ENCODE measurements at regions not wholly inside any gene's neighbourhood (a gene's known extent, or its start where the extent isn't known, plus 50 kb on each side); places are given as distances from the start of the nearest gene placed in this dataset.

DNA sequence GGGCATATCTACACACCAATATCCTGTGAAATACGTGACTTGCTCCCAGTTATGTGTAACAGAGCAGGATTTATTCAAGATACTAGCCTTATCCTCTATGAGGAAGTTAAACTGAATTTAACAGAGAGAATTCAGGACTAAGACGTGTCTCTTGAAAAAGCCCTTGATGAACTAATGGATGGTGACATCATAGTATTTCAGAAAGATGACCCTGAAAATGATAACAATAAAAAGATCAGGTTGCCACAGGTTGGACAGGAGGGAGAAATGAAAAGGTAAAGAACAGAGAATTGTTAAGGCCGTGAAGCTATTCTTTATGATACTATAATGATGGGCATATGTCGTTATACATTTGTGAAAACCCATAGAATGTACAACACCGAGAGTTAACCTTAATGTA, 56.2 kb upstream of the EFNA5 start:
- H3K4me3 Mint-ChIP-seq = no peak overlapping the region
- POLR2A ChIA-PET = no interaction called here
- no peak for ATAC-seq
- peaks cover 6% of the 10 kb centered on the region for H3K36me3 Mint-ChIP-seq
- H3K27ac Mint-ChIP-seq = no peak overlapping the region
- CTCF ChIA-PET = no interaction called here
- no peaks in the 10 kb centered on the region for H3K4me1 Mint-ChIP-seq
- peaks cover 17% of the 10 kb centered on the region for H3K9me3 Mint-ChIP-seq
- TF ChIP-seq ELF4 (CRISPR knock-in tag; IDR thresholded peaks at IDR 0.05; ENCODE audit: low read depth) (no peak), IRF2 (CRISPR knock-in tag; IDR thresholded peaks at IDR 0.05; ENCODE audit: borderline replicate concordance, low read depth) (no peak), SP1 (CRISPR knock-in tag; conservative IDR thresholded peaks at IDR 0.05) (no peak), ZNF219 (CRISPR knock-in tag; IDR thresholded peaks at IDR 0.05; ENCODE audit: borderline replicate concordance) (no peak), MXD4 (CRISPR knock-in tag; IDR thresholded peaks at IDR 0.05; ENCODE audit: borderline replicate concordance) (no peak), TEAD1 (CRISPR knock-in tag; IDR thresholded peaks at IDR 0.05) (no peak), SMAD4 (CRISPR knock-in tag; IDR thresholded peaks at IDR 0.05) (no peak), NR3C1 (CRISPR knock-in tag; conservative IDR thresholded peaks at IDR 0.05; ENCODE audit: low read depth) (no peak), FOXJ3 (CRISPR knock-in tag; IDR thresholded peaks at IDR 0.05; ENCODE audit: borderline replicate concordance) (no peak), ATF1 (CRISPR knock-in tag; IDR thresholded peaks at IDR 0.05) (no peak)
- TF ChIP-seq, protein P1, sequence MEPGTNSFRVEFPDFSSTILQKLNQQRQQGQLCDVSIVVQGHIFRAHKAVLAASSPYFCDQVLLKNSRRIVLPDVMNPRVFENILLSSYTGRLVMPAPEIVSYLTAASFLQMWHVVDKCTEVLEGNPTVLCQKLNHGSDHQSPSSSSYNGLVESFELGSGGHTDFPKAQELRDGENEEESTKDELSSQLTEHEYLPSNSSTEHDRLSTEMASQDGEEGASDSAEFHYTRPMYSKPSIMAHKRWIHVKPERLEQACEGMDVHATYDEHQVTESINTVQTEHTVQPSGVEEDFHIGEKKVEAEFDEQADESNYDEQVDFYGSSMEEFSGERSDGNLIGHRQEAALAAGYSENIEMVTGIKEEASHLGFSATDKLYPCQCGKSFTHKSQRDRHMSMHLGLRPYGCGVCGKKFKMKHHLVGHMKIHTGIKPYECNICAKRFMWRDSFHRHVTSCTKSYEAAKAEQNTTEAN (CRISPR knock-in tag; IDR thresholded peaks at IDR 0.05) = no peak
- TF ChIP-seq, protein P2, sequence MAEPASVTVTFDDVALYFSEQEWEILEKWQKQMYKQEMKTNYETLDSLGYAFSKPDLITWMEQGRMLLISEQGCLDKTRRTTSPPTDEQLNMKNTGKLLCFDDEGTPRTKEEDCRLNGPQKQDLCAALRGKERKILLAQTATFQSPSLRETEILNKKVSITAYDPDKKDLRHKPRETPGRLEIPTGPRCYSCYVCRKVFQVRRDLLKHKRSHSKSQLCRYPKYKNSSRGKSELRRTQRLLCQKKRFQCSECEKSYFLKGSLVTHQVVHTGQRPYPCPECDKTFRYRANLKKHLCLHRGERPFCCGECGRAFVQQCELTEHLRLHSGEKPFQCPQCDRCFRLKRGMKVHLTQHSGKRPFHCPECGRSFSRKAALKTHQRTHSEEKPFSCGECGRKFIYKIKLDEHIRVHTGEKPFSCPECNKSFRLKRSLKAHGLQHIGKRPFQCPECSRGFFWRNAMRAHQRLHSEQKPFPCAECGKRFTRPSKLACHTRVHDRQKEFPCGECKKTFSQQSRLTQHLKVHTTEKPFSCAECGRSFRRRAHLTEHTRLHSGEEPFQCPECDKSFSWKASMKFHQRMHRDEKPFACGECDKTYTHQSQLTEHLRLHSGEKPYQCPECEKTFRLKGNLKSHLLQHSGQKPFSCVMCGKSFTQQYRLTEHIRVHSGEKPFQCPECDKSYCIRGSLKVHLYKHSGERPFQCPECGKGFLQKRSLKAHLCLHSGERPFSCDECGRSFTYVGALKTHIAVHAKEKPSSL (CRISPR knock-in tag; conservative IDR thresholded peaks at IDR 0.05) = no peak
- no peak for DNase-seq (ENCODE audit: low spot score)
- H3K27me3 Mint-ChIP-seq (ENCODE audit: low read depth) = peaks cover 2% of the 10 kb centered on the region; the same call in 1 of the 2 replicates

DNA sequence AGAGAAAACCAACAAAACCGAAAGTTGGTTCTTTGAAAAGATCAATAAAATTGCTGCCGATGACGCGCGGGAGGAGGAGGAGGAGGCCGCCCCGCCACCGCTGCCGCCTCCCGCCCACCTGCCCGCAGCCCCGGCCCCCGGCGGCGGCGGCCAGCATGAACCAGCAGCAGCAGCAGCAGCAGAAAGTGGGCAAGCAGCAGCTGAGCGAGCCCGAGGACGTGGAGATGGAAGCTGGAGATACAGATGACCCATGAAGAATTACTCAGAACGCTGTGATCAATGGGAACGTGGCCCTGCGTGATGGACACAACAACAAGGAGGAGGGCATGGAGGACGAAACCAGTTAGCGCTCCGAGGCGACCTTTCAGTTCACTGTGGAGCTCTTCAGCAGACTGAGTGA, 53.9 kb upstream of the EFNA5 start:
- H3K4me1 Mint-ChIP-seq = no peaks in the 10 kb centered on the region
- DNase-seq (ENCODE audit: low spot score) (no peak), ATAC-seq (no peak)
- peaks cover 38% of the 10 kb centered on the region for H3K9me3 Mint-ChIP-seq
- peaks cover 3% of the 10 kb centered on the region; the same call in 1 of the 2 replicates for H3K27me3 Mint-ChIP-seq (ENCODE audit: low read depth)
- CTCF ChIA-PET = no interaction called here
- no peak overlapping the region for H3K4me3 Mint-ChIP-seq
- H3K36me3 Mint-ChIP-seq = peaks cover 24% of the 10 kb centered on the region
- H3K27ac Mint-ChIP-seq = no peak overlapping the region
- POLR2A ChIA-PET = no interaction called here
- TF ChIP-seq JAZF1 (CRISPR knock-in tag; IDR thresholded peaks at IDR 0.05) (no peak), ZNF121 (CRISPR knock-in tag; IDR thresholded peaks at IDR 0.05) (no peak), ELF4 (CRISPR knock-in tag; IDR thresholded peaks at IDR 0.05; ENCODE audit: low read depth) (no peak), NR1H2 (CRISPR knock-in tag; IDR thresholded peaks at IDR 0.05) (no peak), ZNF671 (CRISPR knock-in tag; IDR thresholded peaks at IDR 0.05) (no peak)
- TF ChIP-seq, protein P3, sequence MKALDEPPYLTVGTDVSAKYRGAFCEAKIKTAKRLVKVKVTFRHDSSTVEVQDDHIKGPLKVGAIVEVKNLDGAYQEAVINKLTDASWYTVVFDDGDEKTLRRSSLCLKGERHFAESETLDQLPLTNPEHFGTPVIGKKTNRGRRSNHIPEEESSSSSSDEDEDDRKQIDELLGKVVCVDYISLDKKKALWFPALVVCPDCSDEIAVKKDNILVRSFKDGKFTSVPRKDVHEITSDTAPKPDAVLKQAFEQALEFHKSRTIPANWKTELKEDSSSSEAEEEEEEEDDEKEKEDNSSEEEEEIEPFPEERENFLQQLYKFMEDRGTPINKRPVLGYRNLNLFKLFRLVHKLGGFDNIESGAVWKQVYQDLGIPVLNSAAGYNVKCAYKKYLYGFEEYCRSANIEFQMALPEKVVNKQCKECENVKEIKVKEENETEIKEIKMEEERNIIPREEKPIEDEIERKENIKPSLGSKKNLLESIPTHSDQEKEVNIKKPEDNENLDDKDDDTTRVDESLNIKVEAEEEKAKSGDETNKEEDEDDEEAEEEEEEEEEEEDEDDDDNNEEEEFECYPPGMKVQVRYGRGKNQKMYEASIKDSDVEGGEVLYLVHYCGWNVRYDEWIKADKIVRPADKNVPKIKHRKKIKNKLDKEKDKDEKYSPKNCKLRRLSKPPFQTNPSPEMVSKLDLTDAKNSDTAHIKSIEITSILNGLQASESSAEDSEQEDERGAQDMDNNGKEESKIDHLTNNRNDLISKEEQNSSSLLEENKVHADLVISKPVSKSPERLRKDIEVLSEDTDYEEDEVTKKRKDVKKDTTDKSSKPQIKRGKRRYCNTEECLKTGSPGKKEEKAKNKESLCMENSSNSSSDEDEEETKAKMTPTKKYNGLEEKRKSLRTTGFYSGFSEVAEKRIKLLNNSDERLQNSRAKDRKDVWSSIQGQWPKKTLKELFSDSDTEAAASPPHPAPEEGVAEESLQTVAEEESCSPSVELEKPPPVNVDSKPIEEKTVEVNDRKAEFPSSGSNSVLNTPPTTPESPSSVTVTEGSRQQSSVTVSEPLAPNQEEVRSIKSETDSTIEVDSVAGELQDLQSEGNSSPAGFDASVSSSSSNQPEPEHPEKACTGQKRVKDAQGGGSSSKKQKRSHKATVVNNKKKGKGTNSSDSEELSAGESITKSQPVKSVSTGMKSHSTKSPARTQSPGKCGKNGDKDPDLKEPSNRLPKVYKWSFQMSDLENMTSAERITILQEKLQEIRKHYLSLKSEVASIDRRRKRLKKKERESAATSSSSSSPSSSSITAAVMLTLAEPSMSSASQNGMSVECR (CRISPR knock-in tag; IDR thresholded peaks at IDR 0.05; ENCODE audit: borderline replicate concordance) = no peak
- TF ChIP-seq, protein P4, sequence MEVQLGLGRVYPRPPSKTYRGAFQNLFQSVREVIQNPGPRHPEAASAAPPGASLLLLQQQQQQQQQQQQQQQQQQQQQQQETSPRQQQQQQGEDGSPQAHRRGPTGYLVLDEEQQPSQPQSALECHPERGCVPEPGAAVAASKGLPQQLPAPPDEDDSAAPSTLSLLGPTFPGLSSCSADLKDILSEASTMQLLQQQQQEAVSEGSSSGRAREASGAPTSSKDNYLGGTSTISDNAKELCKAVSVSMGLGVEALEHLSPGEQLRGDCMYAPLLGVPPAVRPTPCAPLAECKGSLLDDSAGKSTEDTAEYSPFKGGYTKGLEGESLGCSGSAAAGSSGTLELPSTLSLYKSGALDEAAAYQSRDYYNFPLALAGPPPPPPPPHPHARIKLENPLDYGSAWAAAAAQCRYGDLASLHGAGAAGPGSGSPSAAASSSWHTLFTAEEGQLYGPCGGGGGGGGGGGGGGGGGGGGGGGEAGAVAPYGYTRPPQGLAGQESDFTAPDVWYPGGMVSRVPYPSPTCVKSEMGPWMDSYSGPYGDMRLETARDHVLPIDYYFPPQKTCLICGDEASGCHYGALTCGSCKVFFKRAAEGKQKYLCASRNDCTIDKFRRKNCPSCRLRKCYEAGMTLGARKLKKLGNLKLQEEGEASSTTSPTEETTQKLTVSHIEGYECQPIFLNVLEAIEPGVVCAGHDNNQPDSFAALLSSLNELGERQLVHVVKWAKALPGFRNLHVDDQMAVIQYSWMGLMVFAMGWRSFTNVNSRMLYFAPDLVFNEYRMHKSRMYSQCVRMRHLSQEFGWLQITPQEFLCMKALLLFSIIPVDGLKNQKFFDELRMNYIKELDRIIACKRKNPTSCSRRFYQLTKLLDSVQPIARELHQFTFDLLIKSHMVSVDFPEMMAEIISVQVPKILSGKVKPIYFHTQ (CRISPR knock-in tag; IDR thresholded peaks at IDR 0.05) = no peak
- TF ChIP-seq, protein P5, sequence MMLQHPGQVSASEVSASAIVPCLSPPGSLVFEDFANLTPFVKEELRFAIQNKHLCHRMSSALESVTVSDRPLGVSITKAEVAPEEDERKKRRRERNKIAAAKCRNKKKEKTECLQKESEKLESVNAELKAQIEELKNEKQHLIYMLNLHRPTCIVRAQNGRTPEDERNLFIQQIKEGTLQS (CRISPR knock-in tag; conservative IDR thresholded peaks at IDR 0.05) = no peak
- TF ChIP-seq, protein P6, sequence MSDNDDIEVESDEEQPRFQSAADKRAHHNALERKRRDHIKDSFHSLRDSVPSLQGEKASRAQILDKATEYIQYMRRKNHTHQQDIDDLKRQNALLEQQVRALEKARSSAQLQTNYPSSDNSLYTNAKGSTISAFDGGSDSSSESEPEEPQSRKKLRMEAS (CRISPR knock-in tag; IDR thresholded peaks at IDR 0.05) = no peak
- TF ChIP-seq, protein P7, sequence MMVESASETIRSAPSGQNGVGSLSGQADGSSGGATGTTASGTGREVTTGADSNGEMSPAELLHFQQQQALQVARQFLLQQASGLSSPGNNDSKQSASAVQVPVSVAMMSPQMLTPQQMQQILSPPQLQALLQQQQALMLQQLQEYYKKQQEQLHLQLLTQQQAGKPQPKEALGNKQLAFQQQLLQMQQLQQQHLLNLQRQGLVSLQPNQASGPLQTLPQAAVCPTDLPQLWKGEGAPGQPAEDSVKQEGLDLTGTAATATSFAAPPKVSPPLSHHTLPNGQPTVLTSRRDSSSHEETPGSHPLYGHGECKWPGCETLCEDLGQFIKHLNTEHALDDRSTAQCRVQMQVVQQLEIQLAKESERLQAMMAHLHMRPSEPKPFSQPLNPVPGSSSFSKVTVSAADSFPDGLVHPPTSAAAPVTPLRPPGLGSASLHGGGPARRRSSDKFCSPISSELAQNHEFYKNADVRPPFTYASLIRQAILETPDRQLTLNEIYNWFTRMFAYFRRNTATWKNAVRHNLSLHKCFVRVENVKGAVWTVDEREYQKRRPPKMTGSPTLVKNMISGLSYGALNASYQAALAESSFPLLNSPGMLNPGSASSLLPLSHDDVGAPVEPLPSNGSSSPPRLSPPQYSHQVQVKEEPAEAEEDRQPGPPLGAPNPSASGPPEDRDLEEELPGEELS (CRISPR knock-in tag; IDR thresholded peaks at IDR 0.05) = no peak

All from WTC11 (cell line).